Karpas-422 (cell line): ENCODE measurements at regions not wholly inside any gene's neighbourhood (a gene's known extent, or its start where the extent isn't known, plus 50 kb on each side); places are given as distances from the start of the nearest gene placed in this dataset.
"Not testable (repeated sequence)": the region's sequence is repeated elsewhere in the genome, so short reads cannot be mapped to it uniquely, and the experiment has no call there.

Source experiments
- DNase-seq: peaks from one replicate; pipeline ENCODE4 v3.0.0-alpha.2; 2015
- H2AFZ ChIP-seq: fragments of 200-600 bp; sonication (generic); 2 replicates; pipeline ENCODE4 v1.6.1; 2014; ENCODE audit warnings: antibody characterized with exemption, low read length, mixed read lengths
- H3K27ac ChIP-seq: fragments of 200-600 bp; sonication (generic); 2 replicates; pipeline ENCODE4 v1.5.1; 2014; ENCODE audit warnings: mild to moderate bottlenecking, low read length, moderate library complexity
- H3K27me3 ChIP-seq: fragments of 200-600 bp; sonication (generic); 2 replicates; pipeline ENCODE4 v1.6.1; 2014; ENCODE audit warnings: low read length, mixed read lengths
- H3K36me3 ChIP-seq: fragments of 200-600 bp; sonication (generic); 2 replicates; pipeline ENCODE4 v1.6.1; 2014; ENCODE audit warnings: low read length, mixed read lengths; ENCODE audit not compliant: insufficient read depth
- H3K4me1 ChIP-seq: fragments of 200-600 bp; sonication (generic); 2 replicates; pipeline ENCODE4 v1.6.1; 2014; ENCODE audit warnings: mild to moderate bottlenecking, low read length, mixed read lengths
- H3K4me2 ChIP-seq: fragments of 200-600 bp; sonication (generic); 2 replicates; pipeline ENCODE4 v1.6.1; 2014; ENCODE audit warnings: low read length, low read depth, mild to moderate bottlenecking; ENCODE audit not compliant: poor library complexity, severe bottlenecking
- H3K4me3 ChIP-seq: fragments of 200-600 bp; sonication (generic); 2 replicates; pipeline ENCODE4 v1.5.1; 2014; ENCODE audit warnings: mild to moderate bottlenecking, antibody characterized with exemption, low read length, mixed read lengths
- H3K79me2 ChIP-seq: fragments of 200-600 bp; sonication (generic); 2 replicates; pipeline ENCODE4 v1.6.1; 2014; ENCODE audit warnings: mild to moderate bottlenecking, low read length, mixed read lengths
- H3K9ac ChIP-seq: fragments of 200-600 bp; sonication (generic); 2 replicates; pipeline ENCODE4 v1.6.0; 2014; ENCODE audit warnings: low read length
- H3K9me2 ChIP-seq: fragments of 200-600 bp; sonication (generic), shearing (Covaris generic); replicated peaks from 2 replicates; pipeline ENCODE4 v1.6.0; 2014; ENCODE audit warnings: mild to moderate bottlenecking, low read length, moderate library complexity; ENCODE audit not compliant: insufficient read depth
- H3K9me3 ChIP-seq: fragments of 300-700, 200-600 bp; sonication (generic); 2 replicates; pipeline ENCODE4 v1.6.1; 2014; ENCODE audit warnings: low read length, mixed read lengths
- H4K20me1 ChIP-seq: fragments of 200-600 bp; sonication (generic); 2 replicates; pipeline ENCODE4 v1.6.1; 2014; ENCODE audit warnings: mild to moderate bottlenecking, antibody characterized with exemption, low read length, low read depth; ENCODE audit not compliant: insufficient read depth

GRCh38 chr9:93890436-93890935 lies 64.7 kb downstream of the BARX1 start:
- H3K27ac ChIP-seq: no peak overlapping the region
- H3K27me3 ChIP-seq: no peaks in the 10 kb centered on the region
- H2AFZ ChIP-seq: no peak overlapping the region
- H3K79me2 ChIP-seq: no peaks in the 10 kb centered on the region
- no peaks in the 10 kb centered on the region for H3K9me2 ChIP-seq
- no peak for DNase-seq
- no peaks in the 10 kb centered on the region for H3K36me3 ChIP-seq
- no peaks in the 10 kb centered on the region for H3K4me1 ChIP-seq
- H3K4me3 ChIP-seq: no peak overlapping the region
- H3K4me2 ChIP-seq: no peak overlapping the region
- H4K20me1 ChIP-seq: no peaks in the 10 kb centered on the region
- no peak overlapping the region for H3K9ac ChIP-seq
- no peaks in the 10 kb centered on the region for H3K9me3 ChIP-seq

GRCh38 chr9:93886911-93887310 lies 68.2 kb downstream of the BARX1 start:
- H3K79me2 ChIP-seq: no peaks in the 10 kb centered on the region
- no peaks in the 10 kb centered on the region for H3K27me3 ChIP-seq
- no peak overlapping the region for H3K4me2 ChIP-seq
- H2AFZ ChIP-seq: no peak overlapping the region
- H3K9ac ChIP-seq: no peak overlapping the region
- no peaks in the 10 kb centered on the region for H4K20me1 ChIP-seq
- no peaks in the 10 kb centered on the region for H3K36me3 ChIP-seq
- no peaks in the 10 kb centered on the region for H3K4me1 ChIP-seq
- H3K27ac ChIP-seq: no peak overlapping the region
- H3K9me3 ChIP-seq: no peaks in the 10 kb centered on the region
- no peak for DNase-seq
- no peaks in the 10 kb centered on the region for H3K9me2 ChIP-seq
- no peak overlapping the region for H3K4me3 ChIP-seq

- no peaks in the 10 kb centered on the region for H3K9me2 ChIP-seq
- no peaks in the 10 kb centered on the region for H3K36me3 ChIP-seq
- no peaks in the 10 kb centered on the region for H3K27me3 ChIP-seq
- no peaks in the 10 kb centered on the region for H4K20me1 ChIP-seq
- no peaks in the 10 kb centered on the region for H3K79me2 ChIP-seq
- H2AFZ ChIP-seq: no peak overlapping the region
- H3K27ac ChIP-seq: no peak overlapping the region
- no peak for DNase-seq
- no peak overlapping the region for H3K4me3 ChIP-seq
- no peak overlapping the region for H3K4me2 ChIP-seq
- H3K9me3 ChIP-seq: no peaks in the 10 kb centered on the region
- H3K9ac ChIP-seq: no peak overlapping the region
- H3K4me1 ChIP-seq: no peaks in the 10 kb centered on the region
These were observed 70.3 kb downstream of the BARX1 start for GRCh38 chr9:93884808-93885207.

- H3K36me3 ChIP-seq, H3K79me2 ChIP-seq, H3K4me2 ChIP-seq, DNase-seq, H3K27me3 ChIP-seq, H4K20me1 ChIP-seq, H3K4me3 ChIP-seq, H3K9ac ChIP-seq, H2AFZ ChIP-seq, H3K27ac ChIP-seq, H3K9me2 ChIP-seq, H3K9me3 ChIP-seq, H3K4me1 ChIP-seq: not testable (repeated sequence)
These were observed 75.3 kb downstream of the BARX1 start for GRCh38 chr9:93879662-93880407.

- Histone ChIP-seq H4K20me1 (no peaks in the 10 kb centered on the region), H3K9me3 (peaks cover 13% of the 10 kb centered on the region), H3K27ac (no peak overlapping the region), H2AFZ (no peak overlapping the region), H3K4me1 (no peaks in the 10 kb centered on the region), H3K27me3 (no peaks in the 10 kb centered on the region), H3K4me3 (no peak overlapping the region), H3K9me2 (no peaks in the 10 kb centered on the region), H3K4me2 (no peak overlapping the region), H3K79me2 (no peaks in the 10 kb centered on the region), H3K9ac (no peak overlapping the region), H3K36me3 (no peaks in the 10 kb centered on the region)
- DNase-seq: no peak
These were observed 79.8 kb downstream of the BARX1 start for GRCh38 chr9:93875330-93875729.

- Histone ChIP-seq H2AFZ (no peak overlapping the region), H3K4me1 (no peaks in the 10 kb centered on the region), H3K9me2 (no peaks in the 10 kb centered on the region), H3K9me3 (peaks cover 13% of the 10 kb centered on the region), H3K79me2 (no peaks in the 10 kb centered on the region), H3K27me3 (no peaks in the 10 kb centered on the region), H3K27ac (no peak overlapping the region), H3K4me3 (no peak overlapping the region), H3K4me2 (no peak overlapping the region), H4K20me1 (no peaks in the 10 kb centered on the region), H3K9ac (no peak overlapping the region), H3K36me3 (no peaks in the 10 kb centered on the region)
- DNase-seq: no peak
These were observed 80.9 kb downstream of the BARX1 start for GRCh38 chr9:93874242-93874641.

GRCh38 chr9:93871286-93871685 lies 83.9 kb downstream of the BARX1 start:
- no peaks in the 10 kb centered on the region for H3K9me2 ChIP-seq

GRCh38 chr9:93869863-93870262 lies 85.3 kb downstream of the BARX1 start:
- H3K9me2 ChIP-seq: no peaks in the 10 kb centered on the region
- no peak overlapping the region for H3K9ac ChIP-seq
- peaks cover 8% of the 10 kb centered on the region; the same call in 1 of the 2 replicates for H3K9me3 ChIP-seq
- no peaks in the 10 kb centered on the region for H3K79me2 ChIP-seq
- H2AFZ ChIP-seq: no peak overlapping the region
- H3K27ac ChIP-seq: no peak overlapping the region
- no peaks in the 10 kb centered on the region for H3K4me1 ChIP-seq
- no peak overlapping the region for H3K4me2 ChIP-seq
- DNase-seq: no peak
- no peaks in the 10 kb centered on the region for H4K20me1 ChIP-seq
- no peaks in the 10 kb centered on the region for H3K36me3 ChIP-seq
- no peaks in the 10 kb centered on the region for H3K27me3 ChIP-seq
- no peak overlapping the region for H3K4me3 ChIP-seq

More at GRCh38 chr9:93871286-93871685, 83.9 kb downstream of the BARX1 start:
- DNase-seq: no peak
- Histone ChIP-seq H3K4me1 (no peaks in the 10 kb centered on the region), H3K4me3 (no peak overlapping the region), H4K20me1 (no peaks in the 10 kb centered on the region), H2AFZ (no peak overlapping the region), H3K79me2 (no peaks in the 10 kb centered on the region), H3K9me3 (peaks cover 13% of the 10 kb centered on the region), H3K9ac (no peak overlapping the region), H3K36me3 (no peaks in the 10 kb centered on the region), H3K4me2 (no peak overlapping the region), H3K27me3 (no peaks in the 10 kb centered on the region), H3K27ac (no peak overlapping the region)
